Epithelial cell of prostate (primary cell): ENCODE measurements at regions not wholly inside any gene's neighbourhood (a gene's known extent, or its start where the extent isn't known, plus 50 kb on each side); places are given as distances from the start of the nearest gene placed in this dataset.
"Not testable (repeated sequence)": the region's sequence is repeated elsewhere in the genome, so short reads cannot be mapped to it uniquely, and the experiment has no call there.

Source experiments
- DNase-seq: peaks from one replicate; pipeline ENCODE4 v3.0.0-alpha.2; 2011; ENCODE audit warnings: low read depth, low spot score
- H3K27ac ChIP-seq: fragments of 450-650 bp; 2 replicates; pipeline ENCODE4 v1.5.1; 2017; ENCODE audit warnings: mild to moderate bottlenecking

DNA sequence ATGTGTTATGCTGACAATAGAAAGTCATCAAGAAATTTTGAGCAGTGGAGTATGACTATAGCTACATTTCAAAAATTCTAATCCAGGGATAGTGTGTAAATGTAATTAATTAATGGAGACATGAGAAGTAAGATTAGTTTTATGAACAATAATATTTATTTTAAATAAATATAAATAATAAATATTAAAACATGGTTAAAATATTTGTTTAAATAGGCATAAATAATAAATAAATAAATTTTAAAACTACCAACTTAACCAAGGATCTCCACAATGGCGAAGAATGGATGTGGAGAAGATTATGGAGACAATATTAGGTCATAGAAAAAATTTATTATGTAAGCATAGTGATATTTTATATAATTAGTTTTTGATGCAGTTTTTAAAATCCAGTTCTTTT is 588.2 kb upstream of the NOVA1 start:
- DNase-seq, result no peak
- no peak overlapping the region for H3K27ac ChIP-seq

DNA sequence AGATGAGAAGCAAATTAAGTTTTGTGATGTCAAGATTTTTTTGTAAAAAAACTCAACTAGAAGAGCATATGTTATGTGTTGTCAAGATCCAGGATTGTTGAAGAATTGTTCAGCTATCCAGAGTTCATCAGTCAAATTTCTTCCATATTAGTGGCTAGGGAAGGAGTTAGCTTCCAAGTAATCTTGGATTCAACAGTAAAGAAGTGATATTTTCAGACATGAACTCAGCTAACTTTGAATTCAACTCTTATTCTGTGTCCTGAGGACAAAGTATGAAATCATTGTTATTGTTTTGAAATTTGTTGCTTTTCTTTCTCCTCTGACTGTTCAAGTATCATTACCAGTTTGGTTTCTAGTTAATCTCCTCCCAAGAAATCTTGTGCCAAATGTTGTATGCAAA is 589.3 kb upstream of the NOVA1 start:
- H3K27ac ChIP-seq, result no peak overlapping the region
- no peak for DNase-seq

DNA sequence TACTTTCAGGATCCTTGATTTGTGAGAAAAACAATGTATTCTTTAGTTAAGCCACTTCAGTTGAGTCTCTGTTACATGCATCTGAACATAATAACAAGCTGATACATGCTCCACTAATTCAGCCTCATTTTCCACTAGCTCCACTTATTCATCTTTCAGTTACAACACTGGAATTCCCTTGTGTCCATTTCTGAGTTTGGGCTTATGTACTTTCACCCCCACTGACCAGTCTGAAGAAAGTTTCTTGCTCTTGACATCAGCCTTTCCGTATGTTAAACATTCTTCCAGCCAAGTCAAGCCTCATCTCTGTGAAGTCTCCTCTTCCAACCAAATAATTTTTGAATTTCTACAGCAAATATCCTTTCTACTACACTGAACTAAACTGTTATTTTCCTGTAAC is 592.5 kb upstream of the NOVA1 start:
- H3K27ac ChIP-seq, result no peak overlapping the region
- no peak for DNase-seq

DNA sequence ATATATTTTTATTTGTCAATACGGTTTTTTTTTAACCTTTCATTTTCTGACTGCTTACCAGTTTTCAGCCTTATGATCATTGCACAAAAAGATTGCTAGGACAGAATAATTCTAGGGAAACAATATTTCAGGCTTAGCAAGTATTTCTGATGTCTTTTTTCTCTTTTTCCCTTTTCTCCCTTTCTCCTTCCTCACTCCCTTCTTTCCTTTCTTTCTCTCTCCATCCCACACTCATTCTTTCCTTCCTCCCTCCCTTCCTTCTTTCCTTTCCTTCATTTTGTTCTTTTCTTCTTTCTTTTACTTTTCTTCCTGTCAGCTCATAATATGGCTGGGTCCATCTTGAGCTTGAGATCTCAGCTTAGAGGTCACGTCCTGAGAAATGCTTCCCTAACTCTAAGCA is 601.4 kb upstream of the NOVA1 start:
- H3K27ac ChIP-seq, result no peak overlapping the region
- no peak for DNase-seq

DNA sequence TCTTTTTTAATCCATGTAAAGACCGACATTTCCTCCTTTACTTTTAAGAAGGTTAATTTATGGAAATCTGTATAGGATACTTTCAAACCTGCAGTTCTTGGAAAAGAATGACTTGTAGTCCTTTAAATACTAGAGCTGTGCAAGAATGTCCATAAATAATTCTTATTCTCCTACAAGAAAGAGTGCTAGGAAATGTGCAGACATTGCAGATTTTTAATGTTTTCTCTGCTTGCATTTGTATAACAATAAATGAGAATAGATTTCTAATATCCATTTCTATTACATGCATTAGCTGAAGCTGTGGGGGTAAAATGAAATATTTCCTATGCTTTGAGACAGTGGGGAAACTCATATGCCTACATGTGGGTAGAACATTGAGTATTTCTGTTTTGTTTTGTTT is 607.2 kb upstream of the NOVA1 start:
- no peak overlapping the region for H3K27ac ChIP-seq
- DNase-seq, result no peak

DNA sequence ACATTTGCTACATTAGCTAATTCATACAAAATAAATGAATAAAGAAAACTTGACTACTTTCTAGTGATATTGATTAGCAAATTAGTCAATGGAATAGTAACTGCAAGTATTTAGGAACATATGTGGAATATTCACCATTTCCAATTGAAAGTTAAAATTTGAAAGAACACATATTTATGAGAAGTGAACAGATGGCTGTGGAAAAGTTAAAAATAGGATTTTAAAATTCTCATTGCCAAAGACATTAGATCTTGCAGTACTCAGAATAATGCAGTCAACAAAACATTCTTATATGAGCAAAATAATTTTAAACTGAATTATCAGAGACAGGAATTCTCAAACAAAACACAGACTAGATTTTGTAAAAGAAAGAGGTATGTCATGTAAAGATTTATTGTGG is 613.9 kb upstream of the NOVA1 start:
- DNase-seq, result no peak
- no peak overlapping the region for H3K27ac ChIP-seq

DNA sequence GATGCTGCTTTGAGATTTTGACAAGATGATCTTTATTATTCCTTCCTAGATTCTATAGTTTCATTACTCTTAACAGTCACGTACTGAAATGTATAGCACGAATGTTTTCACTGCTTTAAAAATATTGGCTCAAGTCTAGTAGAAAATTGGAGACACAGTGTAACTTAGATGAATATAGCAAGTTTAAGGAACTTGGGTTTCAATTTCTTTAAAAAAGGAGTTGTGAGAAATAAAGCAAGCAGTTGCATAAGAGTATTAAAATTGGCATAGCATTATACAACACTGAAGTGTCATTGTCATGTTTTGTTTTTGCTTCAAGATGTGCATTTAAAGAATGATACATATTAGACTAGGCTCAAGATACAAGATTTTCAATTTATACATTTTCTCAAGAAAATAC is 624.8 kb upstream of the NOVA1 start:
- DNase-seq, result no peak
- H3K27ac ChIP-seq, result no peak overlapping the region

DNA sequence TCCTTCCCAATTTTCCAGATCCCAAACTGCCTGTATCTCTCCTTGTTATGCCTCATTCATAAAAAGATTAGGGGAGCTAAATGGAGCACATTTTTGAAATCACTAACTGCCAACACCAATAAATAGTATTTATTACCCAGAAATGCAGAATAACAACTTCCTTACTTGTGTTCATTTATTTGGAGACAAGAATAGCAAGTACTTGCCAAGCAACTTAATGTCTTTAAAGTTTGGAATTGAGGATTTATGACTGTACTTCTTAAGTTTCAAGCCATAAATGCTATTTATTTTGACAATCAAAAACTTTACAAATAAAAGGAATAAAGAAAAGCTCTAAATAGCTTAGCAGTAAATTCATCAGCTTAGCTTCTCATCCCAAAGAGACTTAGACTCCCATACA is 626.1 kb upstream of the NOVA1 start:
- no peak overlapping the region for H3K27ac ChIP-seq
- DNase-seq, result no peak

DNA sequence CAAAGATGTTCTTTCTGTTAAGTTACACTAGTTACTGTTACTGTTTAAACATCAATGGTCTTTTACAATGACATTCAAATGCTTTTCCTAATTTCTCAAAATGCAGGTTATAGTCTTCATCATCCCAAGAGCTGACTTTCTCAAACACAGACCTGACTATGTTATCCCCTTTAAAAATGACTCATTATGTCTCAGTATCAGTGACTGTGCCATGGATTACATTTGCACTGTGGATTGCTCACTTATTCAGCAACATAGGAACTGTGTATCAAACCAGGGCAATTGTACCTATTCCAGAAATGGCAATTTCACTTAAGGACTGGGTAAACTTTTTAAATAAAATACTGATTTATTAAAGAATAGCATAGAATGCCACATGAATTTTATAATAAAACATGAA is 630.2 kb upstream of the NOVA1 start:
- no peak for DNase-seq
- no peak overlapping the region for H3K27ac ChIP-seq

DNA sequence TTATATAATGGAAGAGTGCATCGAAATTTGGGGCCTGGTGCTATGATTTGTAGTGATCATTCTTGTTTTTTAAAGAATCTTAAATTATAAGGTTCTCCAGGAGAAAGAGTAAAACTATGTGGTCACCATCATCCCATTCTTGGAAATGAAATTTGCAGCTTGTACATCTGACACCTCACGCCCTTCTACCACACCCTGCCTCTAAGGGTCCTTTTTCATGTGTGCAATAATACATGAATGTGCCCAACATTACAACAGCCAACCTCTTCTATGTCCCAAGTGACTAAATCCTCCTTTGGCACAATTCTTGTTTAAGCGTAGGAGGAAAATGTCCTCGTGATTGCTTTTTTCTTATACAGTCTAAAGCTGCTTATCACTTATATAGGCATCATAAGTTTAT is 636.5 kb upstream of the NOVA1 start:
- DNase-seq, result no peak
- no peak overlapping the region for H3K27ac ChIP-seq

DNA sequence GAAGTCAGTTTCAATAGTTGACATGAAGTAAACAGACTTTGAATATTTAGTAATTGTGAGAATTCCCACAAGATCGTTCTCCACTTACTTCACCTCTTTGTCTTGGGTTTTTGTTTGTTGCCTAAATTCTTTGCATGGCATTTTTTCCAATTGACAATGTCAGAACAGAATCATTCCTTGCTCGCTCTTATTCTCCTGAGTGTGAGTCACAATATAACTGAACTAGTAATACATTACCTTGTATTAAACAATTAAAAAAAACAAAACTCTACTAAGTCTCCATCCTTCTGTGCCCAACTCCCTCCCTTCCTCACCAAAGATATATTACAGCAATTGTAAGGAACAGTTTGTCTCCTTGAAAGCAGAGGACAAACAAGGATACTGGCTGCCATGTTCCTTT is 638.8 kb upstream of the NOVA1 start:
- no peak for DNase-seq
- H3K27ac ChIP-seq, result no peak overlapping the region

DNA sequence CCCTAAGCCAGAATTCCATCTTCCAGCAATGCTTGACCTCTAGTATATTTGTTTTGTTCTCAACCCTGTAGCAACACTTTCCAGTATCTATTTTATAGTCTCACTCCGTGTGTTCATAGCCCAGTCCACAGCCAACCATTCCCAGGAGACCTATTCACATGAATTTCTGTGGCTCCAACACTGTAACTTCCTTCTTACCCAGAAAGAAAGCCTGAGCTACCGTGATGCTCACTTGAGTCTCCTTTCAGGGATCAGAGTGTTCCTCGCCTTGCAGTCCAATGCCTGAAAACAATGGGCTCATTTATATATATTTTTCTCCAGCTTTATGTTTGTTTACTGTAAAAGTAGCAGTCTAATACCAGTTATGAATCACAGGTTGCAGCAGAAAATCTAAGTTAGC is 645.0 kb upstream of the NOVA1 start:
- DNase-seq, result no peak
- no peak overlapping the region for H3K27ac ChIP-seq

DNA sequence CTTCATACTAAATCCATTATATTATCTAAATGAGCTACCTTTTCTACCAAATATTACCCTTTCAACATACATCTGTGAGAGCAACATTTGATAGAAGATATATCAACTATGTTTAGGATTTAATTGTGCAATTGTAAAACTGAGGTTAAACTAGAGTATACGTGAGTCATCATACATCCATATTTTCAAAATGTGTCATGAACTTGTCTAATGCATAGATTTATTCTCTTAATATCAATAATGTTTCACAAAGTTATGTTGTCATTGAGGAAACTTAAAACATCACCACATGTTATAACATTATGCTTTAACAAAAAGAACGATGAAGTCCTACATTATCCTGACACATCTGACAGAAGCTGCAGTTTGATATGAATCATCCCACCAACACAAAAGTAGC is 645.5 kb upstream of the NOVA1 start:
- H3K27ac ChIP-seq, result no peak overlapping the region
- no peak for DNase-seq

DNA sequence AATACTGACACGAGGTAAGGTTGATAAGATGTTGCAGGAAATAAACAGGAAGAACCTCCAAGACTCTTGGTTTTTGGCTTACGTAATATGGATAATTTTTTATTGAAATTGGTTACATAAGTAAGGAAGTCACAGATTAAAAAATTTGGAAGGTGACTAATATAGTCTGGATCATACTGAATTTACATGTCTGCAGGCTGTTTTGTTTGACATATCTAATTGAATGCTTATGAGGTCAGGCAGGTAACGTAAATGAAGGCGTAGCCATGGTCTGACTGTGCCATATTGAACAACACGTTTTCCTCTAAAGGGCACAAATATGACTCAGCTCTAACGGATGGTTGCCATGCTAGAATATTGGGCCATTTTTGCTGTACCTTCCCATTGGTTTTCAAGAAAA is 648.1 kb upstream of the NOVA1 start:
- H3K27ac ChIP-seq, result no peak overlapping the region
- no peak for DNase-seq

DNA sequence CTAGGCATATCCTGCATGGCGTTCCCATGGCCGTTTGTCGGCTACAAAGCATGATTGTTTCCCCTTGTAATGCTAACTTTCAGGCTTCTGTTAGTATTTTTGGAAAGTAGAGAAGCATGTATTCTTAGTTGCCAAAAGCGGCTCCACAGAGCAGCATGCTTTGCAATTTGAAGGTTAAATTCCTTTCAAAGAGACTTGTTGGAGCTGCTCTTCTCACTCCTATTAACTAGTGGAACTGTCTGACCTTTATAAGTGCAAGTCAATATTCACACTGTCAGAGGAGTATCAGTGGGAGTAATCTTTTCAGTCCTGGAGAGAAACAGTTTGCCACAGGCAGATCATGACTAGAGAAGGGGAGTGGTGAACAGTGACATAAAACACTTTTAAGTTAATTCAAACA is 656.1 kb upstream of the NOVA1 start:
- DNase-seq, result no peak
- H3K27ac ChIP-seq, result no peak overlapping the region

DNA sequence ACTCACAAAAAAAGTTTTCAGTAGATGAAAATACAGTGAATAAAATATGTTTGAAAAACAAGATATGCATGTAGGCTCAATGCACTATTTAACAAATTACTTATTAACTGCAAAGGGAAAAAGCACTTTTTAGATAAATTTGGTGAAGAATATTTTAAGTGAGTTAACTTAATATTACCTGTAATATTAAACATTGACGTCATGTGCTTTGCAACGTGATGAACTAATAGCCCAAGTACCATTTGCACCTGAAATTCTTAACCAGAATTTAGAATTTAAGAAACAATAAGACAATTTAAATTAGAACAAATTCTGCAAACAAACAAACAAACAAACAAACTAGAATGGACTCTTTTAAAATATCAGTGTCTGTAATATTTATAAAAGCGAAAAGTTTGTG is 659.0 kb upstream of the NOVA1 start:
- no peak overlapping the region for H3K27ac ChIP-seq
- DNase-seq, result no peak

DNA sequence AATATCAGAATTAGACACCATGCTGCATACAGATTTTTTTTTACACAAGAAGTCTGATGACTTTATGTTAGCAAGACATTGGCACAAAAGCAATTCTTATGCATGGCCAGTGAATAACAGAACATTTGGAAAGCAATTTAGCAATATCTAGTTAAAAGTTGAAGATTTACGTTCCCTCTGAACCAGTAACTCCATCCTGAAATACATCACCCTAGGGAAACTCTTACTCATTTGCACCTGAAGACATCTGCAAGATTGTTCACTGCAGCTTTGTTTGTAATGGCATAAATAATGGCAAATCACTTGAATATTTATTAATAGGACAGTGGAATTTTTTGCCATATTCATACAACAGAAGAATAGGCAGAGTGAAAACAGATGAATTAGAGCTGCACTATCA is 670.0 kb upstream of the NOVA1 start:
- H3K27ac ChIP-seq, result no peak overlapping the region
- DNase-seq, result no peak

DNA sequence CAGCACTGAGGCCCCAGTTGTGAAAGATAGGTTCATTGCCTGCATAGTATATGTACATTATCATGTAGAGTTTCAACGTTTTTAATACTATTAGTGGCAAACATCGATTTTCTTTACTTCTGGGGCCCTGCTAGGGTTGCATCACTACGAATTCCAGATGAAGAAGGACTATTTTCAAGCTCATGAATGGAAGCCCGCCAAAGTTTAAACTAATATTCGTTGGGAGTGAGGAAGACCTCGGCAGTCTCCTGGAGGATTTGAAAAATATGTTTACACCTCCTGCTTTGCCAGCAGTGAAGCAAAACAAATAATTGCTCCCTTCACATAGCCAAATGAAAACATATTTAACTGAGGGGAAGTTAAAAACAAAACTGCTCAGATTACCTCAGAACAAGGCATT is 672.9 kb upstream of the NOVA1 start:
- DNase-seq, result no peak
- no peak overlapping the region for H3K27ac ChIP-seq

DNA sequence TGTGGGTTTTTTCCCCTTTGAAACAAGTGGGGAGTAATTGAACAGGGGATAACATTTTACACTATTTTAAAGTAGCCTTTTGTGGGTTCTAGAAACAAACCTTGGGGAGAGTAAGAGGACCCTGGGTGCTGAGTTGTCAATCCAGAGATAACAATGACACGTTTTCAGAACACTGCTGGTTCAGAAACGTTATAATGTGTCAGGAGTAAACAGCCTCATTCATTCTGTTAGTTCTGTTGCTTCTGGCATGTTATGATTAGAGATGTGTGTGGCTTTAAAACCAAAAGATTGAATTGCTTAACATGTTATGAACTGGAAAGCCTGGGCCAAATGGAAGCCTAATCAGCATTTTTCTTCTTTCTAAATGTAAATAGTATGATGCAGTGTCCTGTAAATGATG is 680.5 kb upstream of the NOVA1 start:
- H3K27ac ChIP-seq, result no peak overlapping the region
- no peak for DNase-seq

DNA sequence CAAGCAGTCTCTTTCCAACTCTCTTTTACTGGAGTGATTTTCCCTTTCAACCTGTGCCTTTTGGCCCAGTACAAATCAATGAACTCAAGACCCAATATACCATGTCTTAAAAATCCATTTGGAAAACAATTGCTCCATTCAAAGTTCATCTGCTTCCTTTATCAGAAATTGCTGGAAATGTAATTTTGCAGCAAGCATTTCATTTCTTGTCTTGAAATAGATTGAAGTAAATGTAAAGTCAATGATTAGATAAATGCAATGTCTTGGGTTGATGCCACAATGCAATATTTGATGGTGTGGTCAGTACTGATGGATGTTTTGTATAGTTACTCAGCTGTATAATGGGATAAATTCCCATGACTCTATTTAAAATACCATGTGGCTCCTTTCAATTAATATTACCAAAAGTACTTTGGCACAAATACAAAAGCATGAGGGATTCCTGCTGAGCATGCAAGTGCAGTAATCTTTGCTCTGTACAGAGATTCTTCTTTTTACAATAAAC is 707.7 kb upstream of the NOVA1 start:
- no peak for DNase-seq
- no peak overlapping the region for H3K27ac ChIP-seq

DNA sequence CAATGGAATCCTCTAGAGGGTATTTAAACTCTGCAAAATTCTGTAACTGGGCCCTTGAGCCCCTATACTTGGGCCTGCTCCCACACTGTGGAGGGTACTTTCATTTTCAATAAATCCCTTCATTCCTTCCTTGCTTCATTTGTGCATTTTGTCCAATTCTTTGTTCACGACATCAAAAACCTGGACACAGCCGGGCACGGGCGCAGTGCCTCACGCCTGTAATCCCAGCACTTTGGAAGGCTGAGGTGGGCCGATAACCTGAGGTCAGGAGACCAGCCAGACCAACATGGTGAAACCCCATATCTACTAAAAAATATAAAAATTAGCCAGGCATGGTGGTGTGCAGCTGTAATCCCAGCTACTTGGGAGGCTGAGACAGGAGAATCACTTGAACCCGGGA is 714.9 kb upstream of the NOVA1 start:
- DNase-seq, result not testable (repeated sequence)

DNA sequence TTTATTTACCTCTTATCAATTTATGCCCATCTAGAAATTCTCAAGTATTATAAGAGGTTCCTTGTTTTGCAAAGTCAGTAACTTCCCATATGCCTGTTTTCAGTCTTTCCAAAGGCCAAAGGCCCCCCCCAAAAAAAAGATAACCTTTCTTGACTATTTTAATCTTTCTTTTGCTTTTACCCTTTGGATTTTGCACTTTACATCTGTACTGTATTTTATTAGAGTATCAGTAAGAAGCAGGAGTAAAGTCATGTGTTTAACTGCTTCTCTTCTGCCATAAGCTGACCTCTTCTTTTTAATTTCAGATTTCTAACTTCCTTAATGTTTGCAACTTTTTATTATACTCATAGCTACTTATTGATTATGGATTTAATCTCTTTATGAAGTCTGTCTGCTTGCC is 716.4 kb upstream of the NOVA1 start:
- no peak overlapping the region for H3K27ac ChIP-seq
- DNase-seq, result no peak

More for the DNA sequence above, 714.9 kb upstream of the NOVA1 start:
- not testable (repeated sequence) for H3K27ac ChIP-seq

DNA sequence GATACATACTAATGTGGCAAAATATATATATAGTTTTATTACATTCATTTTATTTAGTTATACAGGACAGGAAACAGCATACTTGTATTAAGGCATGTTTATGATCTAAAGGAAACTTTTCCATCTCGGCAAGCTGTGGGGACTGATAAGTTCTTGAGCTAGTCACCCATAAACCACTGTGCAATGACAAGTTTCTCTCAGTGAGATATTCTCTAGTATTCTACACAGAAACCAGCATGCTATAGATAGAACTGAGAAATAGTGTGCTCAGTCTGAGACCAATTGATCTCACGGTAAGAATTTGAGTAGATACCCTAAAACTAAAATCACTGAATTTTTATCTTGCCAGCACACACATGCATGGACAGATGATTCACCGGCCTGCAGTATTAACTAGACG is 717.6 kb upstream of the NOVA1 start:
- no peak for DNase-seq
- H3K27ac ChIP-seq, result no peak overlapping the region
